H9 (cell line): ENCODE measurements at regions not wholly inside any gene's neighbourhood (a gene's known extent, or its start where the extent isn't known, plus 50 kb on each side); places are given as distances from the start of the nearest gene placed in this dataset.

Source experiments
- DNase-seq: peaks from one replicate; pipeline ENCODE4 v3.0.0-alpha.2; 2017
- H2AFZ ChIP-seq: one replicate; pipeline ENCODE4 v1.6.1; 2013; ENCODE audit warnings: mild to moderate bottlenecking, low read length, control low read depth, moderate library complexity
- H2AK5ac ChIP-seq: 2 replicates; pipeline ENCODE4 v1.6.1; 2013; ENCODE audit warnings: low read length, control low read depth, mixed read lengths; ENCODE audit not compliant: insufficient read length
- H2BK120ac ChIP-seq: one replicate; pipeline ENCODE4 v1.6.1; 2013; ENCODE audit warnings: low read depth, mild to moderate bottlenecking, low read length, control low read depth, inconsistent platforms; ENCODE audit not compliant: poor library complexity, severe bottlenecking
- H2BK12ac ChIP-seq: 2 replicates; pipeline ENCODE4 v1.6.1; 2013; ENCODE audit warnings: low read length, control low read depth, mixed read lengths, low read depth; ENCODE audit not compliant: insufficient read length
- H2BK15ac ChIP-seq: 2 replicates; pipeline ENCODE4 v1.6.1; 2013; ENCODE audit warnings: low read depth, low read length, control low read depth
- H2BK20ac ChIP-seq: one replicate; pipeline ENCODE4 v1.6.1; 2013; ENCODE audit warnings: low read depth, mild to moderate bottlenecking, low read length, control low read depth, inconsistent platforms; ENCODE audit not compliant: poor library complexity, severe bottlenecking
- H2BK5ac ChIP-seq: 2 replicates; pipeline ENCODE4 v1.6.1; 2013; ENCODE audit warnings: low read length, control low read depth, mixed read lengths; ENCODE audit not compliant: insufficient read length
- H3K14ac ChIP-seq: 2 replicates; pipeline ENCODE4 v1.6.1; 2013; ENCODE audit warnings: low read length, control low read depth; ENCODE audit not compliant: insufficient read depth
- H3K18ac ChIP-seq: 2 replicates; pipeline ENCODE4 v1.6.1; 2013; ENCODE audit warnings: low read depth, mild to moderate bottlenecking, mixed read lengths, low read length, control low read depth; ENCODE audit not compliant: insufficient read length
- H3K23ac ChIP-seq: 2 replicates; pipeline ENCODE4 v1.6.1; 2013; ENCODE audit warnings: low read length, control low read depth, mixed read lengths, low read depth; ENCODE audit not compliant: insufficient read length
- H3K23me2 ChIP-seq: 2 replicates; pipeline ENCODE4 v1.6.1; 2013; ENCODE audit warnings: low read depth, mild to moderate bottlenecking, mixed read lengths, low read length, control low read depth; ENCODE audit not compliant: insufficient read length, poor library complexity, severe bottlenecking
- H3K27ac ChIP-seq: 2 replicates; pipeline ENCODE4 v1.5.1; 2013; ENCODE audit warnings: low read length, control low read depth, mixed read lengths, low read depth; ENCODE audit not compliant: insufficient read length
- H3K27me3 ChIP-seq: 2 replicates; pipeline ENCODE4 v1.6.1; 2013; ENCODE audit warnings: low read length, control low read depth, inconsistent platforms; ENCODE audit not compliant: insufficient read depth
- H3K4ac ChIP-seq: 2 replicates; pipeline ENCODE4 v1.6.1; 2013; ENCODE audit warnings: low read depth, mild to moderate bottlenecking, control low read depth, inconsistent platforms, low read length, moderate library complexity
- H3K4me1 ChIP-seq: 2 replicates; pipeline ENCODE4 v1.6.1; 2013; ENCODE audit warnings: low read length, control low read depth, inconsistent platforms; ENCODE audit not compliant: insufficient read depth
- H3K4me2 ChIP-seq: 2 replicates; pipeline ENCODE4 v1.6.1; 2013; ENCODE audit warnings: low read length, control low read depth, mixed read lengths; ENCODE audit not compliant: insufficient read length, insufficient read depth
- H3K56ac ChIP-seq: 2 replicates; pipeline ENCODE4 v1.6.1; 2013; ENCODE audit warnings: low read depth, mild to moderate bottlenecking, mixed read lengths, low read length, control low read depth; ENCODE audit not compliant: insufficient read length
- H3K79me1 ChIP-seq: 2 replicates; pipeline ENCODE4 v1.6.1; 2013; ENCODE audit warnings: low read depth, mild to moderate bottlenecking, moderate library complexity, low read length, control low read depth, inconsistent platforms; ENCODE audit not compliant: insufficient read depth, poor library complexity, severe bottlenecking
- H3K79me2 ChIP-seq: 2 replicates; pipeline ENCODE4 v1.6.1; 2013; ENCODE audit warnings: low read length, control low read depth, inconsistent platforms; ENCODE audit not compliant: insufficient read depth
- H3K9ac ChIP-seq: 2 replicates; pipeline ENCODE4 v1.6.1; 2013; ENCODE audit warnings: low read length, control low read depth, mixed read lengths; ENCODE audit not compliant: insufficient read length; ENCODE audit errors: extremely low read depth
- H3K9me3 ChIP-seq: one replicate; pipeline ENCODE4 v1.6.1; 2013; ENCODE audit warnings: low read depth, low read length, inconsistent platforms; ENCODE audit not compliant: control insufficient read depth
- H3T11ph ChIP-seq: one replicate; pipeline ENCODE4 v1.6.1; 2013; ENCODE audit warnings: mild to moderate bottlenecking, low read length, control low read depth, inconsistent platforms
- H4K20me1 ChIP-seq: one replicate; pipeline ENCODE4 v1.6.1; 2013; ENCODE audit not compliant: control insufficient read depth, insufficient read length, insufficient read depth
- H4K5ac ChIP-seq: 2 replicates; pipeline ENCODE4 v1.6.1; 2013; ENCODE audit warnings: low read depth, mild to moderate bottlenecking, mixed read lengths, low read length, control low read depth; ENCODE audit not compliant: insufficient read length
- H4K8ac ChIP-seq: replicated peaks from 2 replicates; pipeline ENCODE4 v1.6.1; 2013; ENCODE audit warnings: low read length, control low read depth, mixed read lengths, low read depth; ENCODE audit not compliant: insufficient read length
- H4K91ac ChIP-seq: 2 replicates; pipeline ENCODE4 v1.6.1; 2013; ENCODE audit warnings: low read depth, mild to moderate bottlenecking, moderate library complexity, mixed read lengths, low read length, control low read depth; ENCODE audit not compliant: insufficient read length
- H3K27ac Mint-ChIP-seq, 3 experiments: 2 replicates in 2 of 3; 3 replicates in 1 of 3; pipeline ENCODE4 v1.8.0; 2020 to 2021; ENCODE audit warnings: mixed read lengths in 3 of 3, mild to moderate bottlenecking in 1 of 3, moderate library complexity in 1 of 3
- H3K27me3 Mint-ChIP-seq: 2 replicates; pipeline ENCODE4 v1.8.0; 2021; ENCODE audit warnings: low read depth, mild to moderate bottlenecking, moderate library complexity, mixed read lengths
- H3K36me3 Mint-ChIP-seq, 3 experiments: 2 replicates in 2 of 3; 3 replicates in 1 of 3; pipeline ENCODE4 v1.8.0; 2020 to 2021; ENCODE audit warnings: low read depth in 3 of 3, mixed read lengths in 3 of 3; ENCODE audit not compliant: insufficient read depth in 1 of 3
- H3K4me1 Mint-ChIP-seq, 2 experiments: 2 replicates each; pipeline ENCODE4 v1.8.0; 2020; ENCODE audit warnings: mixed read lengths in 2 of 2
- H3K4me3 Mint-ChIP-seq, 2 experiments: 2 replicates in 1 of 2; 3 replicates in 1 of 2; pipeline ENCODE4 v1.8.0; 2020 to 2021; ENCODE audit warnings: mild to moderate bottlenecking in 2 of 2, mixed read lengths in 2 of 2, moderate library complexity in 1 of 2
- H3K9me3 Mint-ChIP-seq, 2 experiments: 2 replicates in 1 of 2; 3 replicates in 1 of 2; pipeline ENCODE4 v1.8.0; 2020; ENCODE audit warnings: mild to moderate bottlenecking in 2 of 2, mixed read lengths in 2 of 2, moderate library complexity in 1 of 2
- WGBS: extraction: QIAGEN DNeasy Blood & Tissue Kit; methylation state at CpG from one replicate; pipeline ENCODE4 v1.1.7; 2013; ENCODE audit warnings: missing lambda C conversion rate, low lambda C conversion rate, mixed read lengths; ENCODE audit not compliant: insufficient read length; ENCODE audit errors: extremely low coverage; 5-methylcytosine and 5-hydroxymethylcytosine counted together
- TF ChIP-seq, protein P1 (sequence below): fragments of 200-600 bp; sonication (generic); conservative IDR thresholded peaks from 3 replicates; pipeline ENCODE4 v1.8.0; 2021; ENCODE audit warnings: antibody characterized with exemption, mild to moderate bottlenecking

DNA sequence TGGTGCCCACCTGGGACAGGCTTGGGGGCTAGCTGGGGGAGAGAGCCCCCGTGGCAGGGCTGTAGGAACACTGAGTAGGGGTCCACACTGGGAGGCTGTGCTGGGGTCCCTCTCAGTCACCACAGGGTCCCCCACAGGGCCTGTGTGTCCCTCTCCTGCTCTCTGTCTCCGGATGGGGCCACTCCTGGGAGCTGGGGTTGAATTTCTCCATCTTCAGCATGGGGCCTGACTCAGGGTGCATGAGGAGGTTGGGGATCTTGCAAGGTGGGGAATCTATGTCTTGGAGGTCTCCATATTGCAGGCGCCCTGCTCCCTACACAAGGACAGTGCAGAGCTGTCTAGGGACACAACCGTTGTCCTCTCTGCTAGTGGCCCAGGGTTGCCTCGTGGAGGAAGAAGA is 78.7 kb upstream of the HDAC4 start:
- Histone ChIP-seq H2BK5ac (no peak overlapping the region), H3K79me2 (no peaks in the 10 kb centered on the region), H2BK12ac (no peak overlapping the region), H4K5ac (no peak overlapping the region), H2AK5ac (no peak overlapping the region), H3K27me3 (no peaks in the 10 kb centered on the region), H3K4me2 (no peak overlapping the region), H3K56ac (no peak overlapping the region), H3K9ac (no peak overlapping the region), H3K18ac (no peak overlapping the region), H3K79me1 (no peaks in the 10 kb centered on the region), H2BK15ac (no peak overlapping the region), H3K4me1 (no peaks in the 10 kb centered on the region; the same call in 1 of the 2 replicates), H2BK120ac (no peak overlapping the region), H2AFZ (no peak overlapping the region), H3K14ac (no peak overlapping the region), H3K4ac (no peak overlapping the region), H3K23me2 (no peaks in the 10 kb centered on the region), H4K20me1 (no peaks in the 10 kb centered on the region), H2BK20ac (no peak overlapping the region), H4K91ac (no peak overlapping the region), H3K9me3 (no peaks in the 10 kb centered on the region), H3K27ac (no peak overlapping the region), H4K8ac (no peak overlapping the region), H3K23ac (no peak overlapping the region), H3T11ph (no peak overlapping the region)
- no peaks in the 10 kb centered on the region; a peak in 1 of 7 replicates for H3K36me3 Mint-ChIP-seq
- whole genome bisulfite sequencing: no CpG with 5 or more reads among the region's 5 CpGs
- TF ChIP-seq, protein P1, sequence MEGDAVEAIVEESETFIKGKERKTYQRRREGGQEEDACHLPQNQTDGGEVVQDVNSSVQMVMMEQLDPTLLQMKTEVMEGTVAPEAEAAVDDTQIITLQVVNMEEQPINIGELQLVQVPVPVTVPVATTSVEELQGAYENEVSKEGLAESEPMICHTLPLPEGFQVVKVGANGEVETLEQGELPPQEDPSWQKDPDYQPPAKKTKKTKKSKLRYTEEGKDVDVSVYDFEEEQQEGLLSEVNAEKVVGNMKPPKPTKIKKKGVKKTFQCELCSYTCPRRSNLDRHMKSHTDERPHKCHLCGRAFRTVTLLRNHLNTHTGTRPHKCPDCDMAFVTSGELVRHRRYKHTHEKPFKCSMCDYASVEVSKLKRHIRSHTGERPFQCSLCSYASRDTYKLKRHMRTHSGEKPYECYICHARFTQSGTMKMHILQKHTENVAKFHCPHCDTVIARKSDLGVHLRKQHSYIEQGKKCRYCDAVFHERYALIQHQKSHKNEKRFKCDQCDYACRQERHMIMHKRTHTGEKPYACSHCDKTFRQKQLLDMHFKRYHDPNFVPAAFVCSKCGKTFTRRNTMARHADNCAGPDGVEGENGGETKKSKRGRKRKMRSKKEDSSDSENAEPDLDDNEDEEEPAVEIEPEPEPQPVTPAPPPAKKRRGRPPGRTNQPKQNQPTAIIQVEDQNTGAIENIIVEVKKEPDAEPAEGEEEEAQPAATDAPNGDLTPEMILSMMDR: no peak
- H3K9me3 Mint-ChIP-seq: peaks cover 0 to 3% of the 10 kb centered on the region in 2 experiments; a peak in 1 of 5 replicates
- no peak overlapping the region for H3K4me3 Mint-ChIP-seq
- peaks cover 5% of the 10 kb centered on the region in 2 experiments; a peak in 1 of 4 replicates for H3K4me1 Mint-ChIP-seq
- 0 out of 2 replicates have a peak, but pooled peaks cover 2% of the 10 kb centered on the region for H3K27me3 Mint-ChIP-seq
- no peak overlapping the region; a peak in 1 of 7 replicates for H3K27ac Mint-ChIP-seq
- no peak for DNase-seq
